ENCODE measurements at regions not wholly inside any gene's neighbourhood (a gene's known extent, or its start where the extent isn't known, plus 50 kb on each side); places are given as distances from the start of the nearest gene placed in this dataset.

GRCh38 chr21:28402616-28402989 is 590.1 kb downstream of the LTN1 start:
- Mint-ChIP-seq H3K36me3 (no peaks in the 10 kb centered on the region), H3K27ac (no peak overlapping the region), H3K27me3 (peaks cover 0 to 2% of the 10 kb centered on the region in 2 donors), H3K9me3 (peaks cover 0 to 11% (median 0%) of the 10 kb centered on the region in 8 donors), H3K4me1 (no peaks in the 10 kb centered on the region), H3K4me3 (no peak overlapping the region)
- no peaks in the 10 kb centered on the region for H3K4me1 ChIP-seq (ENCODE audit: insufficient read depth, low read length)
- no peaks in the 10 kb centered on the region for H3K9me3 ChIP-seq (ENCODE audit: control insufficient read depth in 1 of 2, low read length in 2 of 2)
- no peak overlapping the region for H3K4me3 ChIP-seq (ENCODE audit: low read length in 2 of 2)
- intact Hi-C loops (cut with micrococcal nuclease), result no loop called here
- CTCF ChIA-PET (ENCODE audit: partially characterized antibody), result no interaction called here
- H3K27me3 ChIP-seq (ENCODE audit: insufficient read depth, low read length), result no peaks in the 10 kb centered on the region
- no peaks in the 10 kb centered on the region for H3K36me3 ChIP-seq (ENCODE audit: insufficient read depth, low read length)
- no peak overlapping the region for H3K27ac ChIP-seq (ENCODE audit: low read depth, low read length)
- no peak for DNase-seq
- POLR2A ChIA-PET (ENCODE audit: partially characterized antibody), result no interaction called here

- Histone ChIP-seq H3K27me3 (ENCODE audit: insufficient read depth, low read length) (no peaks in the 10 kb centered on the region), H3K4me1 (ENCODE audit: insufficient read depth, low read length) (no peaks in the 10 kb centered on the region), H3K27ac (ENCODE audit: low read depth, low read length) (no peak overlapping the region), H3K4me3 (ENCODE audit: low read length in 2 of 2) (no peak overlapping the region), H3K9me3 (ENCODE audit: control insufficient read depth in 1 of 2, low read length in 2 of 2) (no peaks in the 10 kb centered on the region), H3K36me3 (ENCODE audit: insufficient read depth, low read length) (no peaks in the 10 kb centered on the region)
- no peak overlapping the region for H3K4me3 Mint-ChIP-seq
- H3K27ac Mint-ChIP-seq, result no peak overlapping the region
- no peaks in the 10 kb centered on the region for H3K36me3 Mint-ChIP-seq
- no peak for DNase-seq
- H3K9me3 Mint-ChIP-seq, result peaks cover 0 to 18% (median 5%) of the 10 kb centered on the region in 8 donors
- H3K27me3 Mint-ChIP-seq, result peaks cover 0 to 3% of the 10 kb centered on the region in 2 donors
- H3K4me1 Mint-ChIP-seq, result no peaks in the 10 kb centered on the region
- POLR2A ChIA-PET (ENCODE audit: partially characterized antibody), result no interaction called here
- intact Hi-C loops (cut with micrococcal nuclease), result no loop called here
- CTCF ChIA-PET (ENCODE audit: partially characterized antibody), result no interaction called here
These were observed 595.6 kb downstream of the LTN1 start for GRCh38 chr21:28397040-28397439.

- no peak for DNase-seq
- Mint-ChIP-seq H3K4me1 (no peaks in the 10 kb centered on the region), H3K4me3 (no peak overlapping the region), H3K9me3 (peaks cover 0 to 18% (median 5%) of the 10 kb centered on the region in 8 donors), H3K36me3 (no peaks in the 10 kb centered on the region), H3K27ac (no peak overlapping the region), H3K27me3 (peaks cover 0 to 3% of the 10 kb centered on the region in 2 donors)
- intact Hi-C loops (cut with micrococcal nuclease), result no loop called here
- Histone ChIP-seq H3K4me3 (ENCODE audit: low read length in 2 of 2) (no peak overlapping the region), H3K36me3 (ENCODE audit: insufficient read depth, low read length) (no peaks in the 10 kb centered on the region), H3K9me3 (ENCODE audit: control insufficient read depth in 1 of 2, low read length in 2 of 2) (no peaks in the 10 kb centered on the region), H3K27ac (ENCODE audit: low read depth, low read length) (no peak overlapping the region), H3K27me3 (ENCODE audit: insufficient read depth, low read length) (no peaks in the 10 kb centered on the region), H3K4me1 (ENCODE audit: insufficient read depth, low read length) (no peaks in the 10 kb centered on the region)
- ChIA-PET CTCF (ENCODE audit: partially characterized antibody) (interaction anchor here (0.8 kb wide), 1 partner anchor 70 kb away, joined by 3 read pairs; no protein-coding TSS in a partner anchor), POLR2A (ENCODE audit: partially characterized antibody) (no interaction called here)
These were observed 596.3 kb downstream of the LTN1 start for GRCh38 chr21:28396421-28396820.

DNA sequence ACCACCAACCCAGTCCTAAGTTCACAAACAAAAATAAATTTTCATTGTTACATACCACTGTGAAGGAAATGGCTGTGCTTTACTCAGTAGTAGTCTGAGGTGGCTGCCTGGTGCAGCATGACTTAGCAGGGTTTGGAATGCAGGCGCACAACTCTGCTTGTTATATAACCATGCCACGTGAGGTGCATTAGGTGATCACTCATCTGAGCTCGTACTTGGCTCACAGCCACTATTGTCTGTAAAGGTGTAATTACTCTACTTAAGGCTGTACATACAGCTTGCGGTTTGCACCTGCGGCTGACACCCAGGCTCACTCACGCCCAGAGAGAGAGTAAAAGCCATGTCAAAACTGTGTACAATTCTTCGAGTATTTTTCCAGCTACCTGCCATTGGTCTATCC is 599.4 kb downstream of the LTN1 start:
- ChIA-PET CTCF (ENCODE audit: partially characterized antibody) (interaction anchor here (1.0 kb wide), 1 partner anchor 8 kb away, joined by 3 read pairs; no protein-coding TSS in a partner anchor), POLR2A (ENCODE audit: partially characterized antibody) (no interaction called here)
- no peak overlapping the region for H3K4me3 Mint-ChIP-seq
- intact Hi-C loops (cut with micrococcal nuclease), result no loop called here
- no peaks in the 10 kb centered on the region for H3K9me3 ChIP-seq (ENCODE audit: control insufficient read depth in 1 of 2, low read length in 2 of 2)
- peaks cover 0 to 3% of the 10 kb centered on the region in 2 donors for H3K27me3 Mint-ChIP-seq
- H3K27ac ChIP-seq (ENCODE audit: low read depth, low read length), result no peak overlapping the region
- no peak for DNase-seq
- no peaks in the 10 kb centered on the region for H3K4me1 Mint-ChIP-seq
- H3K27ac Mint-ChIP-seq, result no peak overlapping the region
- H3K36me3 Mint-ChIP-seq, result no peaks in the 10 kb centered on the region
- H3K9me3 Mint-ChIP-seq, result peaks cover 0 to 11% (median 2%) of the 10 kb centered on the region in 8 donors
- no peaks in the 10 kb centered on the region for H3K4me1 ChIP-seq (ENCODE audit: insufficient read depth, low read length)
- H3K36me3 ChIP-seq (ENCODE audit: insufficient read depth, low read length), result no peaks in the 10 kb centered on the region
- no peak overlapping the region for H3K4me3 ChIP-seq (ENCODE audit: low read length in 2 of 2)
- H3K27me3 ChIP-seq (ENCODE audit: insufficient read depth, low read length), result no peaks in the 10 kb centered on the region

- no peaks in the 10 kb centered on the region for H3K4me1 ChIP-seq (ENCODE audit: insufficient read depth, low read length)
- intact Hi-C loops (cut with micrococcal nuclease), result no loop called here
- peaks cover 0 to 9% (median 2%) of the 10 kb centered on the region in 8 donors for H3K9me3 Mint-ChIP-seq
- no peaks in the 10 kb centered on the region for H3K36me3 Mint-ChIP-seq
- no peaks in the 10 kb centered on the region for H3K9me3 ChIP-seq (ENCODE audit: control insufficient read depth in 1 of 2, low read length in 2 of 2)
- no peaks in the 10 kb centered on the region for H3K36me3 ChIP-seq (ENCODE audit: insufficient read depth, low read length)
- H3K27ac ChIP-seq (ENCODE audit: low read depth, low read length), result no peak overlapping the region
- DNase-seq, result no peak
- H3K4me1 Mint-ChIP-seq, result no peaks in the 10 kb centered on the region
- POLR2A ChIA-PET (ENCODE audit: partially characterized antibody), result no interaction called here
- CTCF ChIA-PET (ENCODE audit: partially characterized antibody), result interaction anchor here (1.0 kb wide), 1 partner anchor 10 kb away, joined by 3 read pairs; no protein-coding TSS in a partner anchor
- H3K27ac Mint-ChIP-seq, result no peak overlapping the region
- H3K27me3 ChIP-seq (ENCODE audit: insufficient read depth, low read length), result no peaks in the 10 kb centered on the region
- H3K4me3 ChIP-seq (ENCODE audit: low read length in 2 of 2), result no peak overlapping the region
- H3K27me3 Mint-ChIP-seq, result no peaks in the 10 kb centered on the region
- H3K4me3 Mint-ChIP-seq, result no peak overlapping the region
These were observed 600.5 kb downstream of the LTN1 start for GRCh38 chr21:28391938-28392849.

- intact Hi-C loops (cut with micrococcal nuclease), result no loop called here
- H3K27me3 ChIP-seq (ENCODE audit: insufficient read depth, low read length), result no peaks in the 10 kb centered on the region
- Mint-ChIP-seq H3K36me3 (no peaks in the 10 kb centered on the region), H3K27ac (no peak overlapping the region), H3K4me3 (no peak overlapping the region), H3K9me3 (peaks cover 0 to 2% (median 0%) of the 10 kb centered on the region in 8 donors), H3K27me3 (peaks cover 0 to 2% of the 10 kb centered on the region in 2 donors), H3K4me1 (peaks cover 0 to 2% (median 0%) of the 10 kb centered on the region in 4 donors)
- H3K4me1 ChIP-seq (ENCODE audit: insufficient read depth, low read length), result no peaks in the 10 kb centered on the region
- CTCF ChIA-PET (ENCODE audit: partially characterized antibody), result no interaction called here
- no peak overlapping the region for H3K4me3 ChIP-seq (ENCODE audit: low read length in 2 of 2)
- no peaks in the 10 kb centered on the region for H3K9me3 ChIP-seq (ENCODE audit: control insufficient read depth in 1 of 2, low read length in 2 of 2)
- no peaks in the 10 kb centered on the region for H3K36me3 ChIP-seq (ENCODE audit: insufficient read depth, low read length)
- H3K27ac ChIP-seq (ENCODE audit: low read depth, low read length), result no peak overlapping the region
- POLR2A ChIA-PET (ENCODE audit: partially characterized antibody), result no interaction called here
- no peak for DNase-seq
These were observed 605.5 kb downstream of the LTN1 start for GRCh38 chr21:28387220-28387619.

DNA sequence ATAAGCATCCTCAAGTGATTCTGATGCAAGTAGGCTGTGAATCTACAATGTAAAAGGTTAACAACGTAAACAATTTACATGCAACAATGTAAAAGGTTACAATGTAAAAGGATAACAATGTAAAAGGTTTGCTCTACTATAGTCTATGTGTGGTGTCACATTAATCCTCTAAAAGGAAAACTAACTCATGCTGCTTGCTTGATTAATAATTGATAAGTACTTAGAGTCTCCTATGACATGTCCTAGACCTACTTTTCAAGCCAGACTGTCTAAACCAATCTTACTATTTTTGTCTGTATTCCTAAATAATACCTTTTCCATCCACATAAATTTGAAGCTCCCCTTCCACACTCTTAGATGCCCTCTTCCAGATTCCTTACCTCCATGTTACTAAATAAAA is 606.8 kb downstream of the LTN1 start:
- no peaks in the 10 kb centered on the region for H3K27me3 ChIP-seq (ENCODE audit: insufficient read depth, low read length)

More for the DNA sequence above, 606.8 kb downstream of the LTN1 start:
- H3K27me3 Mint-ChIP-seq, result peaks cover 0 to 2% of the 10 kb centered on the region in 2 donors
- no peak overlapping the region for H3K4me3 ChIP-seq (ENCODE audit: low read length in 2 of 2)
- CTCF ChIA-PET (ENCODE audit: partially characterized antibody), result no interaction called here
- no peak overlapping the region for H3K27ac Mint-ChIP-seq
- intact Hi-C loops (cut with micrococcal nuclease), result no loop called here
- H3K9me3 ChIP-seq (ENCODE audit: control insufficient read depth in 1 of 2, low read length in 2 of 2), result no peaks in the 10 kb centered on the region
- DNase-seq, result no peak
- POLR2A ChIA-PET (ENCODE audit: partially characterized antibody), result no interaction called here
- H3K36me3 Mint-ChIP-seq, result no peaks in the 10 kb centered on the region
- no peaks in the 10 kb centered on the region for H3K36me3 ChIP-seq (ENCODE audit: insufficient read depth, low read length)
- peaks cover 0 to 2% (median 0%) of the 10 kb centered on the region in 8 donors for H3K9me3 Mint-ChIP-seq
- no peaks in the 10 kb centered on the region for H3K4me1 ChIP-seq (ENCODE audit: insufficient read depth, low read length)
- H3K27ac ChIP-seq (ENCODE audit: low read depth, low read length), result no peak overlapping the region
- peaks cover 0 to 2% (median 0%) of the 10 kb centered on the region in 4 donors for H3K4me1 Mint-ChIP-seq
- no peak overlapping the region for H3K4me3 Mint-ChIP-seq

Data from CD4-positive, alpha-beta memory T cell (primary cell).